ENCODE measurements at regions not wholly inside any gene's neighbourhood (a gene's known extent, or its start where the extent isn't known, plus 50 kb on each side); places are given as distances from the start of the nearest gene placed in this dataset.

GRCh38 chr5:114952876-114953275 is 216.8 kb downstream of the TRIM36 start:
- TF ChIP-seq CTCF (IDR thresholded peaks at IDR 0.05) (no peak), POLR2A (IDR thresholded peaks at IDR 0.05) (no peak)
